Stimulated activated CD4-positive, alpha-beta T cell treated with anti-CD3 and anti-CD28 coated beads, Interleukin-4, amount 100 ng/mL, for 1 hour (primary cell): ENCODE measurements at regions not wholly inside any gene's neighbourhood (a gene's known extent, or its start where the extent isn't known, plus 50 kb on each side); places are given as distances from the start of the nearest gene placed in this dataset.
"Not testable (repeated sequence)": the region's sequence is repeated elsewhere in the genome, so short reads cannot be mapped to it uniquely, and the experiment has no call there.

Experiments
- DNase-seq: peaks from one replicate; pipeline ENCODE4 v3.0.0-alpha.2; 2020

DNA sequence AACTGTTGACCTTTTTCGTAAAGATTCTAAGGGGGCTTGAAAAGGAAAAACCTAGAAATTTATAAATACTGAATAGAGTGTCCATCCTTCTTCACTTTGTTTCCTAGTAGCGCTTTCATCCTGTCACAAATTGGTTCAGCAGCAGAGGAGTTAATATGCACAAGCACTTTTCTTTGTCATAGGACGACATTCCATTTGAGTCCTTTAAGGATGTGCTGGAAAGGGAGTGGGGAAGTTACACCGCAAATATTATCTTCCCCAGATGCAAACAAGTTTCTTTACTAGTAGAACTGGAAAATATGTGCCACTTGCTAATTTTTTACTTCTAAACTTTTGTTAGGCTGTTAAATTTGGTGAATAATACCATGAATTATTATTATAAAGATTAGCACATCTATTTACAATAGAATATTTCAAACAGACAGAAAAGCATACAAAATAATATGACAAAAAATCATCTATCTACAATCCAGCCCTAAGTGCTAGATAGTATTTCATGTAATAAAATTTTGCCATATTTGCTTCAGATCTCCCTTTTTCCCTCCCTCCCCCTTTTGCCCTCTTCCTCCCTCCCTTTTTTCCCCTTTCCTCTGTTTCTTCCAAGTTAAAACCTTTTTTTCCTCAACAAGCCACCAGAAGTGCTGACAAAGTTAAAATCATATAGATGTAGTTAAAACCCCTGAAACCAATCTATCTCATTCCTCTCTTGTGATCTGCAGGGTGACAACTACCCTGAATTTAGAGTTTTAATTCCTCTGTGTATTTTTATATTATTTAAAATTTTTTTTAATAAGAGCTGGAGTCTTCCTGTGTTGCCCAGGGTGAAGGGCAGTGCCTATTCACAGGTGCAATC lies 50.5 kb upstream of the MAP4K3 start:
- DNase-seq = no peak

DNA sequence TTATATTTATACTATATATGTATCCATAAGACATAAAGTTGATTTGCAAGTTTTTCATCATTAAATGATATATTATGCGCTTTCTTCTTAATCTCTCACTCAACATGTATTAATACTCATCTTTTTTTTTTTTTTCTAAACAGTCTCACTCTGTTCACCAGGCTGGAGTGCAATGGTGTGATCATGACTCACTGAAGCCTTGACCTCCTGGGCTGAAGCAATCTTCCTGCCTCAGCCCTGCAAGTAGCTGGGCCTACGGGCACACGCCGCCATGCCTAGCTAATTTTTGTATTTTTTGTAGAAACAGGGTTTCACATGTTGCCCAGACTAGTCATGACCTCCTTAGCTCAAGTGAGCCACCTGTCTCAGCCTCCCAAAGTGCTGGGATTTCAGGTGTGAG lies 51.4 kb upstream of the MAP4K3 start:
- DNase-seq = no peak

DNA sequence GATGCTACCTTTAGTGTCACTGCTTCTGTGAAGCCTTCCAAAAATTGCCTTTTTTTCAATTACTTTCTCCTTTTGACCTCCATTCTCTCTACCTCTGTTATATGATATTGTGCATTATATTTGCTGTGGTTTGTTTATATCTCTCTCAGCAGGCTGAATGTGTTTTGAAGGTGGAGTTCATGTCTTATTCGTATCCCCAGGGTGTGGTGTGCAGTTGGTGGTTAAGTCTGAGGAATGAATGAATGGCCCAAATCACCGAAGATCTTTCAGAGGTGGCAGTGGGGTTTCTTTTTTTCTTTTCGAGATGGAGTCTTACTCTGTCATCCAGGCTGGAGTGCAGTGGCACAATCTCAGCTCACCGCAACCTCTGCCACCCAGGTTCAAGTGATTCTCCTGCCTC lies 53.5 kb upstream of the MAP4K3 start:
- no peak for DNase-seq

DNA sequence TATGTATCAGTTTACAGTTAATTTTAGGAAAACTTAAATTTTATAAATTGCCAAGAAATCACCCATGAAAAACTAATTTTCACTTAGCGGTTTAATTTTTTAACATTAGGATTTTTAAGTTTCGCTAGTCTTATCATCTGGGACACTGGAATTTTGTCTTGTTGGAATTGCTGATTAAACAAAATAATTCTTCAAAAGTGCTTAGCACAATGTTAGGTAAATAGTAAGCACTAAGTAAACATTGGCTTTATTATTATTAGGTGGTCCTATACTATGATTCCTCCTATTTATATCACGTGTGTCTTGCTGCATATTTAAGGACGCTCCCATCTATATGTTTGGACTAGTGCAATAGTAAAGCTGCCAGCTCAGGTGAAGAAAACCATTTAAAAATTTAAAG lies 54.6 kb upstream of the MAP4K3 start:
- no peak for DNase-seq

DNA sequence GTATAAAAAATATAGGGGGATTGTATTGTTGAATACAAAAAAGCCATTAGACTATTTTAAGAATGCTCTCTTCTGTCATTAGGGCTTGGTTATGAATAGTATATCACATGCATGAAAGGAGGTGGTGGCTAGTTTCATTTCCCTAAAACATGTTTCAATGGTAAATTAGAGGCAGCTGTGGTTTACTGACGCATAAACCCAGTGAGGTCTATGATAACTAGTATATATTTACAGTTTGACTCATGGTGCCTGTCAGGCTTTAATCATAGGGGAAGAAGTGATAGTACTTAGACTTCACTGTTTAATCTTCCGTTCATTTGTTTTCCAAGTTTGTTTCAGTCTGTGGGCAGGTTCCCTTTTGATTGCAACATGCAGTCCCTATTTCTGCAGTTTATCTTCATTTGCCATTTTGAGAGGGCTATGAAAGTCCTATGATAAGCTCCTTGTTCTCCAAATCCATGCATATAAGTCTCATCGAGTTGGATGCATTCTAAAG lies 55.1 kb upstream of the MAP4K3 start:
- no peak for DNase-seq

DNA sequence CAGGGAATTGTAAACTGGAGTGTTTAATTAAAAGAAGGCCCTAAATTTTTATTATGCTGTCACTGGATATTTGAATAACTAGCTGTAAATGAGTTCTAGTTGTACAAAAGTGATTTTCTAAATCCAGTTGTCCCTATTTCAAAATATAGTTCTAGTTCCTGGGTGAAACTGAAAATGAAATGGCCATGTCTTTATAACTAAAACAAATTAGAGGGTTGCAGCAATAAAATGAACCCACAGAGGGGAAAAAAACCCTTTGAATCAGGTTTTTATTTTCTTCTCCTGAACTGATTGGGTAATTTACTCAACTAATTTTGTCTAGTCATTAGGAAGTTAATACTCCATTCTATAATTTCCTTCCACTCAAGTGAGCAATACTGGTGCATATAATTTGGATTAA lies 55.6 kb upstream of the MAP4K3 start:
- DNase-seq = no peak

DNA sequence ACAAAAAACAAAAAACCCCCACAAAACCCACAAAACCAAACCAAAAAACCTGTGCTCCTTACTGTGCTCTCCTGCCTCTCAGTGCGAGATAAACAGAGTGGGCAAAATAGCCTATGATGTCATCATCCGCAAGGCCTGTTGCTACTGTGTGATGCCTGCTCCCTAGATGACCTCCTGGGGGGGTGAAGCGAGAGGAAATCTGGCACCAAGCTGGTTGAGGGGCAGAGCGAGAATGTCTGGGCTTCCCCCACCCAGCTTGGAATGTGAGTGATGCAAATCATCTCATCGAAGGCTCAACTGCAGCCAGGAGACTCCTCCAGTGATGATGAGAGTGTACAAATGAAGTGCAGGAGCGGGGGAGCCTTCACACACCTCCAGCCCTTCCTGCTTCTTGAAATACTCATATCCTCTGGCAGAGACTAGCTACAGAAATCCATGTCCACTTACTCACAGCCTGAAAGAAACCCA lies 57.7 kb upstream of the MAP4K3 start:
- DNase-seq = no peak

DNA sequence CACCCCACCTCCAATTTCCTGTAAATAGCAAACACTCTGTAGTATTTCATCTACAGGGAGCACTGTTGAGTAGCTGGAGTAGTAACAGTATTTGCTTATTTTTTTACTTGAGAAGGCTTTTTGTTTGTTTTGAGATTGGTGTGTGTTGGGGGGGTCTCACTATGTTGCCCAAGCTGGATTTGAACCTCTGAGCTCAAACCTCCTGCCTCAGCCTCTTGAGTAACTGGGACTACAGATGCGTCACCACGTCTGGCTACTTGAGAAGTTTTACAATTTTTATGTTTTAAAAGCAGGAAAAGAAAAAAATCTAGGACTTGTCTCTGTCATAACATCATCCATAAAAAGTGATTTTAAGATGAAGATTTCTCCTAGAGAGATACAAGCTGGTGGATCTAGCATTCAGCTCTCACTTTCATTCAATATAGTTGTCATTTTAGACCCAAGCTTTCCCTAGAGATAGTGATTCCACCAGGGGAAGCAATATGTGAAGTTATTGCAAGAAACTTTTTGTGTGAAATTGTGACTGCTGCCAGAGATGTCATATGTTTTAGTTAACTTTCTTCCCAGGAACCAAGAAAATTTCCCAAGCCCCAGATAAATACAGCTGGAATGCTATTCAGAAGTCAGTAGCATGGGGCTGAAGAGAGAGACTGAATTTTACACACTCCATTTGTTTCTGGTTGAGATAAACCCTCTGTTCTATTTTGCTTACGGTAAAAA lies 60.2 kb upstream of the MAP4K3 start:
- DNase-seq = no peak

DNA sequence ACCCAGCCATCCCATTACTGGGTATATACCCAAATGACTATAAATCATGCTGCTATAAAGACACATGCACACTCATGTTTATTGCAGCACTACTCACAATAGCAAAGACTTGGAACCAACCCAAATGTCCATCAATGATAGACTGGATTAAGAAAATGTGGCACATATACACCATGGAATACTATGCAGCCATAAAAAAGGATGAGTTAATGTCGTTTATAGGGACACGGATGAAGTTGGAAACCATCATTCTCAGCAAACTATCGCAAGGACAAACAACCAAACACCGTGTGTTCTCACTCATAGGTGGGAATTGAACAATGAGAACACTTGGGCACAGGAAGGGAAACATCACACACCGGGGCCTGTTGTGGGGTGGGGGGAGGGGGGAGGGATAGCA lies 61.1 kb upstream of the MAP4K3 start:
- DNase-seq = not testable (repeated sequence)

DNA sequence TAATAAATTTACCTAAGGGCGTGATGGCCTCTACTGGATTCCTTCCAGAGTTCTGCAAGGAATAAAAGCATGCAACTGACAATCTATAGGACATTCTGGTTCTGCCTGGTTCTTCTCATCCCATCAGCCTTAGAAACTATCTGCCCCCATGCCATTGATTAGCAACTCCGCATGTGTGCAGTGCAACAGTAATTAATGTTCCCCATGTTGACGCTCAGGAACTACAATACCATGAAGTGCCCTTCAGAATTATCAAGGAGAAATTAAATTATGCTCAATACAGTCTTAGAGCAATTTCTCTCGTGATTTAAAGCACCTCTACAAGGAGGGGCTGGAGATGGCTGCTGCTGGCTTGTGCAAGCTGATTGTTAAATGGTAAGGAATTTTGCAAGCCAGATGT lies 61.7 kb upstream of the MAP4K3 start:
- no peak for DNase-seq

DNA sequence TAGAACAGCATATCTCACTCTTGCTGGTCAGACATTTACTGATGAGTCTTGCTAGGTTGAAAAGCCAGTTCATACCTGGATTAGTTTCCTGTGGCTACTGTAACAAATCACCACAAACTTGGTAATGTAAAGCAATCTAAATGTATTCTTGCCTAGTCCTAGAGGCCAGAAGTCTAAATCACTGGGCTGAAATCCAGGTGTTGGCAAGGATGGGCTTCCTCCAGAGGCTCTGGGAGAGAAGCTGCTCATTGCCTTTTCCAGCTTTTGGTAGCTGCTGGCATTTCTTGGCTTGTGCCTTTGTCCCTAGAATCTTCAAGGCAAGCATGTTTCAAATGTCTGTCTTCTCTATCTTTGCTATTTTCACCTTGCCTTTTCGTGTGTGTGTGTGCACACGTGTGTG lies 62.3 kb upstream of the MAP4K3 start:
- DNase-seq = no peak

DNA sequence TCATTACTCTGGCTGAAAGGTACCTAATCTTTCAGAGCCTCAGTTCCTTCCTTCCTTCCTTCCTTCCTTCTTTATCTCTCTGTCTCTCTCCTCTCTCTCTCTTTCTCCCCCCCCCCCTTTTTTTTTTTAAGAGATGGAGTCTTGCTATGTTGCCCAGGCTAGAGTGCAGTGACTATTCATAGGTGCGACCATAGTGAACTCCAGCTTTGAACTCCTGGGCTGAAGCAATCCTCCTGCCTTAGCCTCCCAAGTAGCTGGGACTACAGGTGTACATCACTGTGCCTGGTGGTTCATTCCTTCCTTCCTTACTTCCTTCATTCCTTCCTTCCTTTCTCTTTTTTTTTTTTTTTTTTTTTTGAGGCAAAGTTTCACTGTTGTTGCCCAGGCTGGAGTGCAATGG lies 64.3 kb upstream of the MAP4K3 start:
- DNase-seq = no peak

DNA sequence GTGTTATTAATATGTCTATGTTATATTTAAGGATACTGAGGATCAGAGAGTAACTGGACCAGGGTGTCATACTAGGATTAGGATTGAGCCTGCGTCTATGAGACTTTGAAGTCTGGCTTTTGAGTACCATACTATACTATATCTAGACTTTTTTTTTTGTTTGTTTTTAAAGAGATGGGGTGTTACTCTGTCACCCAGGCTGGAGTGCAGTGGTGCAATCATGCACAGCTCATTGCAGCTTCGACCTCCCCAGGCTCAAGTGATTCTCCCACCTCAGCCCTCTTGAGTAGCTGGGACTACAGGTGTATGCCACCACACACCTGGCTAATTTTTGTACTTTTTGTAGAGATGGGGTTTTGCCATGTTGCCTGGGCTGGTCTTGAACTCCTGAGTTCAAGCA lies 66.2 kb upstream of the MAP4K3 start:
- DNase-seq = no peak

DNA sequence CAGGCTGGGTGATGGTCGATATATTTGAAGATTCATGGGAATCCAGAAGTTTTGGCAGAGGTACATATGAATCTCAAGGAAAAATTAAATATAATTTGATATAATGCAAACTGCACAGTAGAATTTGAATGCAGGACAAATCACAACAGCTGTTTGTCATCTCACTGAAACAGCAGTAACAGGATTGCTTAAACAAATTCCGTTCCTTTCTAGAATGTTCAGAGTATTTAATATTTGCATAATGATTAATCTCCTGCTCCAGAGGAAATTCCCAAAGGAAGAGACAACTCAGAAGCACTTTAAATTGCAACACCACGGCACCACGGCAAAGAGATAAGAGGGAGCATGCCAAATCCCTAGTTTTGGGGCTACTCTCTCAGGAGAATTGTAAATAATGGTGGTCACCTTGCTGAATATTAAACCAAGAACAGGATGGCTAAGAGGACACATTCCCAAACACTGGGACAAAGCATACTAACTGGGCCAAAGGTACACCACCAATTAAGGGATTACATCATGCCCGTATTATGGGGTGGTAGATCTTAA lies 67.8 kb upstream of the MAP4K3 start:
- DNase-seq = no peak

DNA sequence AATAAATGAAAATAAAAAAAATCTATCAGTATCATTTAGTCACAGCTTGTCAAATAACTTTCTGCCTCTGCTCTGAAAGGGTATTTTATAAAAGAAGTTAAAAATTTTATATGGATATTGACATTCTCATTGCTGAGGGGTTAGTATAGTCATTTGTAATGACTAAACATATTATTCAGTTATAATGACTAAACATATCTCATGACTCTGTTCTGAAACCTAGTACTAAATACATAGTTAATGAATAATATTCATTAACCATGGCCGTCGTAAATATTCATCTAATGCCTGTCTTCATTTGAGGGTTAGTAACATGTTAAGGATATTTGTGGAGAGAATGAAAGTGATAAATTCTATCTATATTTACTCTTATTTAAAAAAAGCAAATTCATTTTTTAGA lies 69.1 kb upstream of the MAP4K3 start:
- no peak for DNase-seq

DNA sequence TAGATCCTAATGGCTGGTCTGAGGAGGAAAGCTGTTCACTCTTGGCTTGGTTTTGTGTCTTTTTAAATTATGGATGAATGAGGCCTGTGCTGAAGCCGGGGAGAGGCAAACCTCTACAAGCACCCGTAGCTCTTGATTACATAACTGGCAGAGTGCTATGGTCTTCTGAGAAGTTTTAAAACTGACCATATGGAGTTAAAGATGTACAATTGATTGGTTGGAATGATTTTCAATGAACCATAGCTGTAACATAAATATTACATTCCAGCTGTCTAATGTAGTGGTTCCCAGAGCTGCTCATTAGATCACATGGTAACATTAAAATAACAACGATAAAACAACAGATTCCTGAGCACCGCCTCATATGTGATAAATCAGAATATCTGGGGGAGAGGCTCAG lies 71.1 kb upstream of the MAP4K3 start:
- no peak for DNase-seq

DNA sequence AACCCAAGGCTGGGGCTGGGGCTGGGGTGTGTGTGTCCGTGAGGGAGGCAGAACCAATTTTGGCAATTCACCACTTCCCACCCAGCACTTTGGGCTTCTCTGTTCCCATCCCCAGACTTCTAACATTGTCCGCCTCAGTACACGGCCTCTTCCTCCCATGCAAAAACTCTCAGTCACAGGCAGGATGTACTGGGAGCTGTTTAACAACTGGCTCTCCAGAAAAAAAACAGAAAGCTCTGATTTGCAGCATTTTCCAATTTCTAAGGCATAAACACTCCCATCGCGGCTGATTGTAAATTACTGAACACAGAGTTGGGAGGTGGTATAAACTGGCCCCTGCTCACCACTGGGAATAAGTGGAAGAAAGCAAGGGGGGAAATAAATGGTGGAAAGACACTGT lies 73.1 kb upstream of the MAP4K3 start:
- DNase-seq = no peak

DNA sequence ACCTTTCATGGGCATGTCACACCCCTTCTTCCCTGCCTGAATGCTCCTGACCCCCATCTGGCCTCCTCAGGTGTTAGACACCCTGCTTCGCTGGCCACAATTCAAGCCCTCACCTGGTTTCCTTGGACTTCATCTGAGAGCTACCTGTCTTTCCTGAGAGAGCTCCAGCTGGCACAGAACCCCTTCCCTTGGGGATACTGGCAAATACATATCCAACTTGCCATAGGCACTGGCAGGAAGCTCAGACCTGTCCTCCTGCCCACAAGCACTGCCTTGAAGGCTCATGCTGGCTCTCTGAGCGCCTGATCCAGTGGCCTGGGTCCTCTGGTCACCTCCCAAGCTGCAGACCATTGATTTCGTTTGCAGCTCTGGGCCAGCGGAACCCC lies 74.1 kb upstream of the MAP4K3 start:
- no peak for DNase-seq

DNA sequence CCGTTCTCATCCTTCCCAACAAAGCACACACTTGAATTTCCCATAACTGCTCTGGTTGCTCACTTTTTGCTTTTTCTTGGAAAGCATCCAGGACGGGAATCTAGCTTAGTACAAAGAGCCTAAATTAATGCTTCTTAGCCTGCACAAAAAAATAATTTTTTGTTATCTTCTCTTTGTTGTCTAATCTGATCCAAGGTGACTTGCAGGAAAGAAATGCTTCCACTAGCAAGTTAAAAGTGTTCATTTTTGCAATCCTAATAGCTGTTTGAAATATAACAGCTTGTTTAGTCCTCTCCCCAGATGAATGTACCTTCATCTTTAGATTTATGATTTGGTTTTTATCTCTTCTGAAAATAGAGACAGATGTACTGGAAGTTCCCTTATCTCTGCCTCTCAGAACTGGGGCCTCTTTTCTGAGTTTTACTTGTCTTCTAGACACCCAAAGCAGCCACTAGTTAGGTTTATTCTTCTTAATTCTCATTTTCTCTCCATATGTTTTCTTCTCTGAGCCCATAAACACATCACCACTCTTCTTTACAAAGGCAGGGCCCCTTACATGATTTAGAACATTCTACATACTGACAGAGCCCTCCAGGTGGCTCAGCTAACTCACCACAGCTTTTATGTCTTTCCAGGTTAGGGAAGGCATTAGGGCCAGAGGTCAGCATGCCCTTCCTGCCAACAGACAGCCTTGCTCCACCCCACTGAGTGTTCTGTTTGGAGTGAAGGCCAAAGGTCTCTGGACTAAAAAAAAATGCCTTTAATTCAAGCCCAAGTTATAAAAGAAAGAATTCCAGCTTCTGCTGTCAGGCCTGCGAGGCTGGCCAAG lies 74.7 kb upstream of the MAP4K3 start:
- DNase-seq = no peak

DNA sequence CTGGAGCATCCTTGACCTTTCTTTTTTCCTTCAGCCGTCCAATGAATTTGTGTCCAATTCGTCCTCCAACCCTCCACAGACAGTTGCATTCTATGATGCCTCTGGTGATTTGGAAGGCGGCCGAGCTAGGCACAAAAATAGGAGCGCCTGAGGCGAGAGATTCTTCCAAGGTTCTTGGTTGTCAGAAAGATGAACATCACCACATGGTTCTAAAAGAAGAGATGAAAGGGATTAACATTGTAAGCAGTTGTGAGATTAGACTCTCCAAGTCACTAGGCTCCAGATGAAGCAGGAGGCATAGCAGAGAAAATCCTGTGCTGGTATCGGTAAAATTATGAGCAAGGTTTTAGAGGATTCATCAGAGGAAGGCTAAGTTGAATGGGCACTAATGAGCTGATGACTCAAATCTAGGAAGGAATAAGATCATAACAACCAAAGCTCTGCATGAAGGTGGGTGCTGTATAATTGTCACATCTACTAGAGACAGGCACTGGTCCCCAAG lies 75.4 kb upstream of the MAP4K3 start:
- DNase-seq = no peak

DNA sequence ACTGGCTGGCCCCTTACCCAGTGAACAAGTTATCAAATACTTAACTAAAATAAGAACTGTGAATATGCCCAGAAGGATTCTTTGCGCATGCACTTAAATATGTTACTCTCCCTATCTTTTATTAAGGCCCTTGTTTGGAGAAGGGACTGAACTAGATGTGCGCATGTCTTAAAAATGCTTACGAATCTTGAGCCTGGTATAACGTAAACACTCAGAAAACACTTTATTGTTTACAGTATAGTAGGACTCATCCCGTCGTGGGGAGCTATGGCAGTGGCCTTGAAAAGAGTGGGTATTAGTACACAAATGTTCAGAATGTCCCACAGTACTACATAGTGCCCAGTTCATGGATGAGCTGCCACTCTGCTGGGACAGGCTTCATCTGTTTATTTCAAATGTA lies 75.9 kb upstream of the MAP4K3 start:
- DNase-seq = no peak

DNA sequence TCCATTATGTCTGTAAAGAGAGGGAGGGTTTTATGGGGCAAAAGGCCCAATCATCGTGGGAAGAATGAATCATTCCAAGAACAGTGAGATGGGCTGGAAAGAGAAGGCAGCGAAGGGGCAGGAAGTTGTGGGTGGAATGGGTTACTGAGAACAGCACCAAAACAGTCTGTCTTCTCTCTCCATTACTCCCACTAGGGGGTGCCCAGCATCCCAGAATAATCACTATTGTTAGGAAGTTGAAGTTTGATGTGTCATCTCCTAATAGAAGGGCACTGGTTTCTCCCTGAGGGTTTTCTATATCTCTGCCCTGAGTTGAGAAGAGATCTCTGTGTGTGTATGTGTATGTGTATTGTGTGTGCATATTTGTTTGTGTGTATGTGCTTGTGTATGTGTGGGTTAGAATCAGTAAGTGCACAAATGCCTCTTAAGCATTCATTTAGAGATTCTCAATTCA lies 76.6 kb upstream of the MAP4K3 start:
- DNase-seq = peak; percentile 60

DNA sequence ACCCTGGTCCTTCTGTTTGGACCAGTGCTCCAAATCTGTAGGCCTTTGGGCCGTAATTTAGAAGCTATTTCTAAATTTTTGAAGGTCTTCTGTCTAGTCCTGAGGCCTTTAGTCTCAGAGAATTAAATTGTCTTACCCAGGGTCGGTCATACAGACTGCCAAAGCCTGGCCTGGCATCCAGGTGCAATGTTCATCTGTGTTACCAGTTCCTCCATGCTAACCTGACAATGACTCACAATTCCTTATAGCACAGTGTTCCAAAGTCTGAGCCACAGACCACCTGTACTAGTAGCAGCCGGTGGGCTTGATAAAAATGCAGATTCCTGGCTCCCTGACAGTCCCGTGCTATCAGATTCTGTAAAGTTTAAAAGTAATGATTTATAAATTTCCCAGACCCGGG lies 77.7 kb upstream of the MAP4K3 start:
- no peak for DNase-seq
